Fibroblast of mammary gland (primary cell): ENCODE measurements at regions not wholly inside any gene's neighbourhood (a gene's known extent, or its start where the extent isn't known, plus 50 kb on each side); places are given as distances from the start of the nearest gene placed in this dataset.

Source experiments
- DNase-seq: peaks from one replicate; pipeline ENCODE4 v3.0.0-alpha.2; 2010; ENCODE audit warnings: low read depth
- H3K4me3 ChIP-seq: 2 replicates; pipeline ENCODE4 v1.5.1; 2011; ENCODE audit warnings: low read depth, mild to moderate bottlenecking, low read length, moderate library complexity; ENCODE audit not compliant: control insufficient read depth
- TF ChIP-seq, protein P1 (sequence below): conservative IDR thresholded peaks from 2 replicates; pipeline ENCODE4 v1.5.1; 2011; ENCODE audit warnings: low read depth, low read length, inconsistent platforms; ENCODE audit not compliant: control insufficient read depth, insufficient read depth

DNA sequence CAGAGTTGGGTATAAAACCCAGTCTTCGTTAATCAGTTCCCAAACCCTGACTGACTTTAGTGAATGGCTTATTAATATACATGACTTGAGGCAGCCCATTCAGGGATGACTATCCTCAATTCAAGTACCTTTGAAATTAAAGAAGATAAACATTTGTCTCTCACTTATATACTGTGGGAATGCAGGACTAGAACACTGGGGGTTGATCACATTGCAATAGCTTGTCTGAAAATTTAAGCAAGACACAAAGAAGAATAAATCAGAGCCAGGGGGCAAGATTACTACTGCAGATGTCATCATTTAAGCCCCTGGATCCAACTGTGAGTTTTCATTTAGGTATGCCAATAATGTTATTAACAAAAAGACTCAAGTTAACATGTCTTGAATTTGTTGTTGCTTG, 647.7 kb downstream of the ZPLD1 start:
- DNase-seq = no peak
- no peak overlapping the region for H3K4me3 ChIP-seq
- TF ChIP-seq, protein P1, sequence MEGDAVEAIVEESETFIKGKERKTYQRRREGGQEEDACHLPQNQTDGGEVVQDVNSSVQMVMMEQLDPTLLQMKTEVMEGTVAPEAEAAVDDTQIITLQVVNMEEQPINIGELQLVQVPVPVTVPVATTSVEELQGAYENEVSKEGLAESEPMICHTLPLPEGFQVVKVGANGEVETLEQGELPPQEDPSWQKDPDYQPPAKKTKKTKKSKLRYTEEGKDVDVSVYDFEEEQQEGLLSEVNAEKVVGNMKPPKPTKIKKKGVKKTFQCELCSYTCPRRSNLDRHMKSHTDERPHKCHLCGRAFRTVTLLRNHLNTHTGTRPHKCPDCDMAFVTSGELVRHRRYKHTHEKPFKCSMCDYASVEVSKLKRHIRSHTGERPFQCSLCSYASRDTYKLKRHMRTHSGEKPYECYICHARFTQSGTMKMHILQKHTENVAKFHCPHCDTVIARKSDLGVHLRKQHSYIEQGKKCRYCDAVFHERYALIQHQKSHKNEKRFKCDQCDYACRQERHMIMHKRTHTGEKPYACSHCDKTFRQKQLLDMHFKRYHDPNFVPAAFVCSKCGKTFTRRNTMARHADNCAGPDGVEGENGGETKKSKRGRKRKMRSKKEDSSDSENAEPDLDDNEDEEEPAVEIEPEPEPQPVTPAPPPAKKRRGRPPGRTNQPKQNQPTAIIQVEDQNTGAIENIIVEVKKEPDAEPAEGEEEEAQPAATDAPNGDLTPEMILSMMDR = no peak

- TF ChIP-seq, protein P1 = no peak
- DNase-seq = no peak
- H3K4me3 ChIP-seq = no peak overlapping the region
Measured at GRCh38 chr3:103083848-103084631, 649.2 kb downstream of the ZPLD1 start.

DNA sequence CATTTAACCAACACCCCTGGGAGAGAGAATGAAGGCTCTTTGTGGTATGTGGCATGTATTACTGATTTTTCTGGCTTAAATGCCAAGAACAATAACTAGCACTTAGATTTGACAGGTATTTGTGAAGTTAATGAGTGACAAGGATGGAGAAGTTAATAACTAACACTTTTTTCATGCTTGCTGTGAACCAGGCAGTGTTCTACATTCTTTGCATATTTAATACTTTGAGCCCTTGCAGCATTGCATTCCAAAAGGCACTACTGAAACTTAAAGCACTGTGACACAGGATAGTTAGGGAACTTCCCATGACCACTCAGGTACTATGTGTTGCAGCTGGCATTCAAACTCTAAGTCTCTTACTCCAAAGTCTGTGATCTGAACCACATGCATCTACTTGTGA, 650.6 kb downstream of the ZPLD1 start:
- TF ChIP-seq, protein P1 = no peak
- DNase-seq = no peak
- no peak overlapping the region for H3K4me3 ChIP-seq

DNA sequence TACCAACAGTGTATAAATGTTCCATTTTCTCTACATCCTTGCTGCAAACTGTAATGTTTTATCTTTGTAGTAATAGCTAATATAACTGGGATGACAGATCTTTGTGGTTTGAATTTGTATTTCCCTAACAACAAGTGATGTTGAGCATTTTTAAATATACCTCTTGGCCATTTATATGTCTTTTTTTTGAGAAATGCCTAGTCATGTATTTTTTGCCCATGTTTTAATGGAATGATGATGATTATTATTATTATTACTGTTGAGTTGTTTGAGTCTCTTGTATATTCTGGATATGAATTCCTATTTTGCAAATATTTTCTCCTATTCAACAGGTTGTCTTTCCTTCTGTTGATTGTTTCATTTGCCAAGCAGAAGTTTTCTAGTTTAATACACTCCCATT, 654.9 kb downstream of the ZPLD1 start:
- no peak overlapping the region for H3K4me3 ChIP-seq
- TF ChIP-seq, protein P1 = no peak

DNA sequence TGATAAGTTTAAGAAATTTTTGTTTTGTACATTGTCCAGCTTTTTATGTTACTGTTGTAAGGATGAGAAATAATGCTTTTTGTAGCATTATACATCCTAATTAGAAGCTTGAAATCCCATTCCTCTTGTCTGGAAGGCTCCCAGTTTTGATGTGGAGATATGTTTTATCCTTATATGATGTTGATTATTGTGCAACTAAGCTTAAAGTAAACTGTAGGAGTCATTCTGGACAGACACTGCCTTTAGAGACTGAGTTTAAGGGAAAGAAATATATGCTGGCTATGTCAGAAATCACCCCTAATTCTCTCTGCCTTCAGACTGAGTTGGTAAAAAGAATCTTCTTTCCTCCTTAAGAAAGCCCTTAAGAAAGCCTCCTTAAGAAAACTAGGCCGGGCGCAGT, 670.4 kb downstream of the ZPLD1 start:
- no peak overlapping the region for H3K4me3 ChIP-seq
- no peak for DNase-seq
- TF ChIP-seq, protein P1 = no peak

More for the DNA sequence above, 654.9 kb downstream of the ZPLD1 start:
- no peak for DNase-seq

GRCh38 chr3:103112273-103112672, 677.5 kb downstream of the ZPLD1 start:
- no peak for DNase-seq
- no peak overlapping the region for H3K4me3 ChIP-seq
- TF ChIP-seq, protein P1 = no peak
